Upper lobe of right lung (tissue), 1 donor: ENCODE measurements at regions not wholly inside any gene's neighbourhood (a gene's known extent, or its start where the extent isn't known, plus 50 kb on each side); places are given as distances from the start of the nearest gene placed in this dataset.

Source experiments
- ATAC-seq: fragments of 200-7000 bp; cut with Tn5 transposase; one replicate; pipeline ENCODE4 v1.9.1; 2020; ENCODE audit warnings: mild to moderate bottlenecking, moderate library complexity
- DNase-seq: peaks from one replicate; pipeline ENCODE4 v3.0.0-alpha.2; 2020
- H3K27ac ChIP-seq: fragments of 200-600 bp; one replicate; pipeline ENCODE4 v1.8.0; 2022
- H3K27me3 ChIP-seq: fragments of 200-600 bp; one replicate; pipeline ENCODE4 v1.8.0; 2022; ENCODE audit warnings: mild to moderate bottlenecking
- H3K36me3 ChIP-seq: fragments of 200-600 bp; one replicate; pipeline ENCODE4 v1.8.0; 2022
- H3K4me1 ChIP-seq: fragments of 200-600 bp; one replicate; pipeline ENCODE4 v1.8.0; 2022
- H3K4me3 ChIP-seq: fragments of 200-600 bp; one replicate; pipeline ENCODE4 v1.8.0; 2022; ENCODE audit warnings: mild to moderate bottlenecking
- H3K9me3 ChIP-seq: fragments of 200-600 bp; one replicate; pipeline ENCODE4 v1.8.0; 2022
- intact Hi-C: fragments of 100-400 bp; cut with DNase I; formaldehyde crosslinking; loops from one replicate; pipeline ENCODE4 v1.11.0; 2022
- TF ChIP-seq, protein P1 (sequence below): fragments of 200-600 bp; IDR thresholded peaks from one replicate; pipeline ENCODE4 v1.8.0; 2022; ENCODE audit warnings: antibody characterized with exemption
- donor health status: DM: no; HTN: yes; CAD: no; lungs with severe emphysema.

DNA sequence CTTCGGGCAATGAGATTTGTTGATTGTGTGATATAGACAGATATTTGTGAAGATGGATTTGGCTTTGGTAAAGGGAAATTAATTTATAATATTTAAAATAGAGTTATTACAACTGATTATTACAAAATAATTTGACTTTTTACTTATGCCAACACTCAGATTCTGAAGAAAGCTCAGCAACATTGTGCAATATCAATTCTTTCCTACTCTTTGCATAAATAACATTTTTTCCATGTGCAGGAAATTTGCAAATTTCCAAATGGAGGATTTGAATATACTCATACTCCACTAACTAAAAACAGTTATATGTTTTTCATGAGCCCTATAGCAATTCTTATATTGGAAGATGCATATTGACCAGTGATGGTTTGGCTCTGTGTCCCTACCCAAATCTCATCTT is 676.4 kb upstream of the ADAMTS5 start:
- ATAC-seq (no peak), DNase-seq (no peak)
- no peak overlapping the region for H3K27ac ChIP-seq
- H3K4me3 ChIP-seq, result no peak overlapping the region
- no peaks in the 10 kb centered on the region for H3K27me3 ChIP-seq
- intact Hi-C loops, result no loop called here
- no peaks in the 10 kb centered on the region for H3K4me1 ChIP-seq
- H3K36me3 ChIP-seq, result no peaks in the 10 kb centered on the region
- TF ChIP-seq, protein P1, sequence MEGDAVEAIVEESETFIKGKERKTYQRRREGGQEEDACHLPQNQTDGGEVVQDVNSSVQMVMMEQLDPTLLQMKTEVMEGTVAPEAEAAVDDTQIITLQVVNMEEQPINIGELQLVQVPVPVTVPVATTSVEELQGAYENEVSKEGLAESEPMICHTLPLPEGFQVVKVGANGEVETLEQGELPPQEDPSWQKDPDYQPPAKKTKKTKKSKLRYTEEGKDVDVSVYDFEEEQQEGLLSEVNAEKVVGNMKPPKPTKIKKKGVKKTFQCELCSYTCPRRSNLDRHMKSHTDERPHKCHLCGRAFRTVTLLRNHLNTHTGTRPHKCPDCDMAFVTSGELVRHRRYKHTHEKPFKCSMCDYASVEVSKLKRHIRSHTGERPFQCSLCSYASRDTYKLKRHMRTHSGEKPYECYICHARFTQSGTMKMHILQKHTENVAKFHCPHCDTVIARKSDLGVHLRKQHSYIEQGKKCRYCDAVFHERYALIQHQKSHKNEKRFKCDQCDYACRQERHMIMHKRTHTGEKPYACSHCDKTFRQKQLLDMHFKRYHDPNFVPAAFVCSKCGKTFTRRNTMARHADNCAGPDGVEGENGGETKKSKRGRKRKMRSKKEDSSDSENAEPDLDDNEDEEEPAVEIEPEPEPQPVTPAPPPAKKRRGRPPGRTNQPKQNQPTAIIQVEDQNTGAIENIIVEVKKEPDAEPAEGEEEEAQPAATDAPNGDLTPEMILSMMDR, result no peak
- H3K9me3 ChIP-seq, result no peaks in the 10 kb centered on the region

DNA sequence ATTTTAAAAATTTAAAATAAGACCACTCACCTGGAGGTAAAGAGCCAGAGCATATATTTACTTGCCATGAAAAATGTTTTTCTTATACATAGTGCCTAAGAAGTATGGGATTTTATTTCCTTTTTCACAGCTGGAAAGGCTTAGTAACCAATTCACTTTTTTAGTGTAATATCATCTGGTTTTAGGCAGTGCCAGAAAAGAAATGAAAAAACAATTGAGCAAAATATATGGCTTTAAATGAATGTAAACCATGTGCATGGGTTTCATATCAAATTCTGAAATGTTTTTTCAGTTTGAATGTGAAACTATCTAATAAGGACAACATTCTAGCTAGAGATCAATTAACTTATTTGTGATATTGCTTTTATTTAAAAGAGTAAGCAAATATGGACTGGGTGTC is 672.4 kb upstream of the ADAMTS5 start:
- H3K27ac ChIP-seq, result no peak overlapping the region
- no peaks in the 10 kb centered on the region for H3K4me1 ChIP-seq
- intact Hi-C loops, result no loop called here
- TF ChIP-seq, protein P1, result no peak
- ATAC-seq, result no peak
- H3K36me3 ChIP-seq, result no peaks in the 10 kb centered on the region
- no peaks in the 10 kb centered on the region for H3K27me3 ChIP-seq
- H3K4me3 ChIP-seq, result no peak overlapping the region
- no peak for DNase-seq
- H3K9me3 ChIP-seq, result no peaks in the 10 kb centered on the region

DNA sequence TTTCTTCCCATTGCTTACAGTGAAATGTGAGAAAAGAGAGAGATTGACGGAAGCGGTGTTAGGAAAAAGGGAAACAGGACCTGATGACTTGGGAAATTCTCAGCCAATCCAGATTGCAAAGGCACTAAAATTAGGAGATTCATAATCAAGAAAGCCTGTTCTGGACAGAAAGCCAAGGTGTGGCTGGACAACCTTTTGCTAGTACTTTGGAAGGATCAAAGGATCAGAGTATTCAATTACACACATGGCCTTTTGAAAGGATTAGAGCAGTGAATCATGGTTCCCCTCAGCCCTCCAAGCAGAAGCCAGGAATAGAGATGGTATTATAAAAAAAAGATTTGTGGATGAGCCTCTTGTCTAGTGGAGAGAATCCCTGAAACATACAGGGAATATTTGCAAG is 669.8 kb upstream of the ADAMTS5 start:
- no peak for DNase-seq
- intact Hi-C loops, result no loop called here
- Histone ChIP-seq H3K4me1 (no peaks in the 10 kb centered on the region), H3K36me3 (no peaks in the 10 kb centered on the region), H3K27me3 (no peaks in the 10 kb centered on the region), H3K4me3 (no peak overlapping the region), H3K27ac (no peak overlapping the region), H3K9me3 (no peaks in the 10 kb centered on the region)
- TF ChIP-seq, protein P1, result no peak
- ATAC-seq, result no peak

DNA sequence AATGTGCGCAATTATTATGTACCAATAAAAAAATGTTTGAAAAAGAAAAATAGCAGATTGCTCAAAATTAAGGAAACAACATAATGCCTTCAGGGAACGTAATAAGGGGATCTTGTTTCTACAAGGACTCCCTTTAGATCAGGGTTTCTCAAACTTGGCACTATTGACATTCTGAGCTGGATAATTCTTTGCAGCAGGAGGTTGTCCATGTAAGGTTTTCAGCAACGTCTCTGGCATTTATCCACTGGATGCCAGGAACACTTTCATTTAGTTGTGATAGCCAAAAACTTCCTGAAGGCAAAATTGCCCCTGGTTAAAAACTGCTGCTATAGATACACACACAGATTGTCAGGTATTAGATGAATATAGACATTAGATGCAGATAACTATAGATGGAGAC is 666.7 kb upstream of the ADAMTS5 start:
- intact Hi-C loops, result no loop called here
- Histone ChIP-seq H3K27ac (no peak overlapping the region), H3K36me3 (no peaks in the 10 kb centered on the region), H3K4me3 (no peak overlapping the region), H3K27me3 (no peaks in the 10 kb centered on the region), H3K9me3 (no peaks in the 10 kb centered on the region), H3K4me1 (no peaks in the 10 kb centered on the region)
- ATAC-seq (no peak), DNase-seq (no peak)
- TF ChIP-seq, protein P1, result no peak

DNA sequence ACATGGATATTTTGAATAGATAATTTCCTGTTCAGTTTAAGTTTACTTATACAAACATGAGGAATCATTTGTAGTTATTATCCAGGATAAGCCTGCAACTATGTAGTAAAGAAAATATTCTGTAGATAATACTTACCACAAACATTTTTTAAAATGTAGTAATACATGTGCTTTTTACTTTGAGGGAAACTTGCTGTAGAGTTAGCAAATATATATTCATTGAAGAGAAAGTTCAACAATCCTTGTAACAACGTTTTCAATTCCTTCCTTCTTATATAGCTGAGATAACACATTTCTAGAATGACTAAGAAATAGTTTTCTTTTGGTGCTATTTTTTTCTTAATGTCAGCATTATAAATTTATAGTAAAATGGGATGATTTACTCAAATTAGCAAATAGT is 664.6 kb upstream of the ADAMTS5 start:
- Histone ChIP-seq H3K4me1 (no peaks in the 10 kb centered on the region), H3K27me3 (no peaks in the 10 kb centered on the region)
- no peak for ATAC-seq

DNA sequence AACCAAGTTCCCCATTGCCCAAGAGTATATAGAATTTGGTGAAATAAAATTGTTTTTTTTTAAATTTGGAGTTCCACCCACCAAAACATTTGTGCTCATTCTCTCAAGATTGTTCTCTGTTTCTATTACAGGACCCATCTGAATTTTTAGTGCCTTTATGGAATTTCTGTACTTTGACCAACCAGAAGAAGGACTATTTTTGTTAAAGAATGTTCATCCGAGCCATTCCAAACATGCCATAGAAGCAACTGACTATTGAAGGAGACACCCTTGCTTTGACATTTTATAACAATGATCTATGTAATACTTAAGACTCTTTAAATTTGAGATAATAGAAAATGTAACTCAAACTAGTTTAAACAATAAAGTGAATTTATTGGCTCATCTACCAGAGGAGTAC is 655.7 kb upstream of the ADAMTS5 start:
- ATAC-seq (no peak), DNase-seq (no peak)
- Histone ChIP-seq H3K9me3 (no peaks in the 10 kb centered on the region), H3K27ac (no peak overlapping the region), H3K36me3 (no peaks in the 10 kb centered on the region), H3K27me3 (no peaks in the 10 kb centered on the region), H3K4me1 (no peaks in the 10 kb centered on the region), H3K4me3 (no peak overlapping the region)
- intact Hi-C loops, result no loop called here
- TF ChIP-seq, protein P1, result no peak

More for the DNA sequence above, 664.6 kb upstream of the ADAMTS5 start:
- intact Hi-C loops, result no loop called here
- H3K9me3 ChIP-seq, result no peaks in the 10 kb centered on the region
- H3K27ac ChIP-seq, result no peak overlapping the region
- no peak for DNase-seq
- no peaks in the 10 kb centered on the region for H3K36me3 ChIP-seq
- TF ChIP-seq, protein P1, result no peak
- no peak overlapping the region for H3K4me3 ChIP-seq
